Right renal cortex interstitium (tissue), 3 donors: ENCODE measurements at regions not wholly inside any gene's neighbourhood (a gene's known extent, or its start where the extent isn't known, plus 50 kb on each side); places are given as distances from the start of the nearest gene placed in this dataset.
"Not testable (repeated sequence)": the region's sequence is repeated elsewhere in the genome, so short reads cannot be mapped to it uniquely, and the experiment has no call there.

Experiments used
- DNase-seq, 3 donors: peaks; one replicate each; pipeline ENCODE4 v3.0.0-alpha.2; 2013; ENCODE audit warnings: low read depth in 3 of 3, low spot score in 2 of 3

GRCh38 chr3:152658977-152659720, 175.8 kb upstream of the P2RY1 start:
- DNase-seq, result no peak

- DNase-seq, result no peak
Observed at GRCh38 chr3:152662157-152662556, 172.8 kb upstream of the P2RY1 start.

DNA sequence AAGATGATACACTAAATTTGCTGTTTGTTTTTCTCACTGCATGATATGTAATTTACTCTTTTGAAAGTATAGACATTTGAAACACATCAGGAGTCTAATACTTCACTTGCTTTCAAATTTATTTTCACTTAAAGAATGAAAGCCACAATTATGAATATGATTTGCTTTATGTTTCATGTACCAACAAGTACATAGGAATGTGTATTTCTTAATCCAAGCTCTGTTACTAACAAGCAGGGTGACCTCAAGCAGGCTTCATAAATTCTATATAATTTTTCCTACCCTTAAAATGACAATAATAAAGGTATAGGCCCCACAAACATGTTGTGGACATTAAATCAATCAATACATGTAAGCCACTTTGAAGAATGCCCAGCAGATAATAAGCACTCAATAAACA, 170.2 kb upstream of the P2RY1 start:
- no peak for DNase-seq

DNA sequence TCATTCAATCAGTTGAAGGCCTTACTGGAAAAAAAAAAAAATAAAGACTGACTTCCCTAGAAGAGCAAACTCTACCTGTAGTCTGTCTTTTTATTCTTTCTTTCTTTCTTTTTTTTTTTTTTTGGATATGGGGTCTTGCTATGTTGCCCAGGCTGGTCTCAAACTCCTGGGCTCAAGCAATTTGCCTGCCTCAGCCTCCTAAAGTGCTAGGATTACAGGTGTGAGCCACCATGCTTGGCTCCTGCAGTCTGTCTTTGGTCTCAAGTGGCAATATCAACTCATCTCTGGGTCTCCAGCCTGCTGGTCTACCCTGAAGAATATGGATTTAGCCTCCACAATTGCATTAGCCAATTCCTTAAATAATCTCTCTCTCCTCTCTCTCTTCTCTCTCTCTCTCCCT, 167.7 kb upstream of the P2RY1 start:
- no peak for DNase-seq

DNA sequence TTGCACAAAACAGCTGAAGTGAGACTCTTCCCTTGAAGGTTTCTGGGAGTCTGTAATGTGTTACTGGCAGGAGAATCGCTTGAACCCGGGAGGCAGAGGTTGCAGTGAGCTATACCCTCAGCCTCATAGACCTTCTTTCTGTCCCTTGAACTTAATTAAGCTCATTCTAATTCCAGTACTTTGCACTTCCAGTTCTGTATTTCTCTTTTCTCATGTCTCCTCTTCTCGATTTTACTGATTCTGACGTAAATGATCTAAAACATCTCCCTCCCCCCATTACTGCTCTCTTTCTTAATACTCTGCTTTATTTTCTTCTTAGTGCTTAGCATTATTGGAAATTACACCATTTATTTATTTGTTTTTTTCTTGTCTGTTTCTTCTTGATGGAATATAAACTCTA, 165.4 kb upstream of the P2RY1 start:
- DNase-seq, result no peak

GRCh38 chr3:152671446-152672319, 163.2 kb upstream of the P2RY1 start:
- no peak for DNase-seq

DNA sequence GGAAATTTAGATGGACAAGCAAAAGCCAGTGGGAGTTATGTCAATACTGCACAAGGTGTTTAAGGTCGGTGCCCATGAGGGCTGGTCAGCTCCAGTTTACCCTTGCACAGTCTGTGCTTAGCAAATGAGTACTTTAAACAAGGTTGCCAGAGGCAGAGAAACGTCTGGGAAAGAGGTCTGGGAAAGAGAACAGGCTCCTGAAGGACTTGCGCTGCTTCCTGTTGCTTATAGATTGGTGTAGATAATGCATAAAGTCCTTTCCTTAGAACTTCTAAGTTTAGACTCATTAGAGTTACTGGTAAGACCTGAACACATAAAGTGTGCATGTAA, 162.6 kb upstream of the P2RY1 start:
- DNase-seq, result no peak

DNA sequence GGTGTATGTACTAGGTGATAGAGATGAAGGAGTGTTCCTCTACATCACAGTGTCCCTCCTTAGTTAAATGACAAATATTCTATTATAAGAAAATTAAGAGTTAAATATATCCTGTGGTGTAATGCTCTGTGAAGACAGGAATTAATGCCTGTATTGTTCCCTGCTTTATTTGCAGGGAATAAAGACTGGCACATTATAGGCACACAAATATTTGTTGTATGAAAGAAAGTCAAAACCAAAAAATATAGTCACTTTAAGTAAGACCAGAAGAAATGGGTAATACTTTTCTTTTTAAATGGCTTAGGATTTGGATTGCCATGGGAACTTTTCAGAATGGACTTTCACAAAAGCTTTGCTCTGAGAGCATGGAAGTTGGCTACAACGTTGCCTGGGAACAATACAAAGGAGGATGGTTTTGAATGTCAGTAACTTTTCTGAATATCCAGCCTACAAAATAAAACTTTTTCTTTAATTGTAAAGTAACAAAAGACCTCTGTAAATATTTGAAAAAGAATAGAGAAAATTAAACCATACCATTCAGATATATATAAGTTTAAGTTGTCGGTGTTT, 158.0 kb upstream of the P2RY1 start:
- DNase-seq, result no peak

DNA sequence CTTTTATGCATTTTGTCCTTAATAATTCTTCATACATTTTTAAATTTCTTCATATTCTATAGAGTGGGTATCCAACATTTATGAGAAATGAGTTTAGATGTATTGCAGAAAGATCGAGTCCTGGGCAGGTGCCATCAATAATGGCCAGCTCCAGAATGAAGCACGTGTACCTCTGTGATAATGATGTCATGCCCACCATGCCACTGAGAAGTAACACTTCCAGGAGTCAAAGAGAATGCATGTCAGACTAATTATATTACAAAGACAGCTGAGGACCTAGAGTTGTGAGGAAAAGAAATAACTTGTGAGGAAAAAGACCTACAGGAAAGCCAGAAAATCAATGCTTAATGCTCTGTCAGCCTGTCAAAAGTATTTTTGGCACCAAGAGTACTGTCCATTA, 157.4 kb upstream of the P2RY1 start:
- no peak for DNase-seq

GRCh38 chr3:152682477-152682876, 152.5 kb upstream of the P2RY1 start:
- no peak for DNase-seq

DNA sequence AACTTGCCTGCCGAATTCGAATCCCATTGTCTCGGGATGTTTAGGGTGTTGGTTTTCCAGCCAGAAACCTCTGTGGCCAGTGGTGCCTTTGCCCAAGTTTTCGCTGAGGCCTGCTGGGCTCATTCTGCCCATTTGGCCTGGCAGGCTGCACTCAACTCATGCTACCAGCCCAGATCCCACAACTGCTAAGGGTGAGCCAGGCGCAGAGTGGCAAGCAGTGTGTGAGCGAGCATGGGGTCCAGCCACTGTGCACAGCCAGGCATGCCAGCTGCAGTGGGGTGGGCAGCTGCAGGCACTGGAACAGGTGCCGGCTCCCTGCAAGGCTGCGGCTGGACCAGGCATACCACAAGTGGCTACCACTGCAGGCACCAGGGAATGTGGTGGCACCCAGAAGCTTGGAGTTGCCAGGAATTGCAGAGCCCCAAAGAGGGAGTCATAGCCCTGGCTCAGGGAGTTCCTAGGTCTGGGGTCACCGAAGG, 151.4 kb upstream of the P2RY1 start:
- no peak for DNase-seq

- no peak for DNase-seq
Observed at GRCh38 chr3:152684279-152684678, 150.7 kb upstream of the P2RY1 start.

- DNase-seq, result no peak
Observed at GRCh38 chr3:152688313-152688712, 146.6 kb upstream of the P2RY1 start.

GRCh38 chr3:152692326-152692725, 142.6 kb upstream of the P2RY1 start:
- DNase-seq, result not testable (repeated sequence)

DNA sequence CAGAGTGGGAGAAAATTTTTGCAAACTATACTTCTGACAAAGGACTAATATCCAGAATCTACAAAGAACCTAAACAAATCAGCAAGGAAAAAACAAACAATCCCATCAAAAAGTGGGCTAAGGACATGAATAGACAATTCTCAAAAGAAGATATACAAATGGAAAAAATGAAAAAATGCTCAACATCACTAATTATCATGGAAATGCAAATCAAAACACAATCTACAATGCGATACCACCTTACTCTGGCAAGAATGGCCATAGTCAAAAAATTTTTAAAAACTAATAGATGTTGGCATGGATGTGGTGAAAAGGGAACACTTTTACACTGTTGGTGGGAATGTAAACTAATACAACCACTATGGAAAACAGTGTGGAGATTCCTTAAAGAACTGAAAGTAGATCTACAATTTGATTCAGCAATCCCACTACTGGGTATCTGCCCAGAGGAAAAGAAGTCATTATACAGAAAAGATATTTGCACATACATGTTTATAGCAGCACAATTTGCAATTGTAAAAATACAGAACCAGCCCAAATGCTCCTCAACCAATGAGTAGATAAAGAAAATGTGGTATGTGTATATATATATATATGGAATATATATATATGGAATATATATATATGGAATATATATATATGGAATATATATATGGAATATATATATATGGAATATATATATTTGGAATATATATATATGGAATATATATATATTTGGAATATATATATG, 141.2 kb upstream of the P2RY1 start:
- not testable (repeated sequence) for DNase-seq

DNA sequence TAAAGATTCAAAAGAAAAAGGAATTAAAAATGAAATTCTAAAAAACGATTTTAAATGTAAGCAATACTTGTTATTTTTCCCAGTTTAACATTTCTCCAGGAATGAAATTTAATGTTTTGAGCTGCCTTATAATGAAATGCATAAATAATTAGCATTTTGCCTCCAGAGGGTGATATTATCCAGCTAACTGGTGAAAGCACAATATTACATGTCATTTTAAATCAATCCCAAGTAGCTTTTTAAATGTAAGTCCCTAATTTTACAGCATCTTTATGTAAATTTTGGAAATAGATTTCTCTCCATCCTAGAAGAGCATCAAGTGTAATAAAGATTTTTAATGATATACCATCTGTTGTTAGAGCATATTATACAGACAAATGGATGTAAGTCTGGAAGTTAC, 139.1 kb upstream of the P2RY1 start:
- no peak for DNase-seq

DNA sequence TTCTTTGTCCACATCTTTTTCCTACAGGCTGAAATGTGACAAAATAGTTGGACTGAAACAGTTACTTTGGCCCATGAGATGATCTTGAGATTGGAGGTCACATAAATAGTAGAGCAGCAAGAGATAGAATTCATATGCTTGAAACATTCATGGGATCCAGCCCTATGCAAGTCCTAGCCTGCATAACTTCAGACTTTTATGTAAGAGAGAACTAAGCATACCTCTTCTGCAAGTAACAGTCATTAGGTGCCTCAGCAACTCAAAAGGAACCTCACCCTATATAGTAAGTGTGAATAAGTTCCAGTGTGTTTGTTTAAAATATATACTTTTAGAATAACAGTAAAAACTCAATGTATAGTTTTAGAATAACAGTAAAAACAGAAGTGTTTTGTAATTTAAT, 138.0 kb upstream of the P2RY1 start:
- no peak for DNase-seq

DNA sequence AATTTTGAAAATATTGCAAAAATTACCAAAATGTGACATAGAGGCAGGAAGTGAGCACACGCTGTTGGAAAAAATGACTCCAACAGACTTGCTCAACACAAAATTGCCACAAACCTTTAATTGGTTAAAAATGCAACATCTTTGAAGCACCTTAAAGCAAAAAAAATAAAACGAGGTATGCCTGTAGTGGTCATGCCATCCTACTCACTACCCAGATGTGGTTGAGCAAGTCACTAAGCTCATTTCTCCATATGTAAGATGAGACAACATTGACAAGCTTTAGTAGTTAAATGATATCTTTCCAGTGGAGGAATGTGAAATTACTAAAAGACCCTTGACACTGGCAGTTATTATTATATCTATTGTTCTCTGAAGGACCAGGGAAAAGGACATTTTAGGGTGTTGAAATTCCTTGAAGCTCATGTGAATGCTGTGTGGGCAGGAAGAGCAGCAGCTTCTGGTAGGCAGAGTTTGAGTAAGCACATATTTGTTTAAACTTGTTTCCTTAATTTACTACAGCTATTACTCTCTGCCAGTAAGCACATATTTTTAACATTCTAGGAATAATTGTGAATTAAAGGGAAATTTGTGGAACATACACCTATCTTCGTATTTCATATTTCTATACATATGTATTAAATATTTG, 131.6 kb upstream of the P2RY1 start:
- DNase-seq, result no peak

GRCh38 chr3:152706991-152707713, 127.8 kb upstream of the P2RY1 start:
- no peak for DNase-seq

DNA sequence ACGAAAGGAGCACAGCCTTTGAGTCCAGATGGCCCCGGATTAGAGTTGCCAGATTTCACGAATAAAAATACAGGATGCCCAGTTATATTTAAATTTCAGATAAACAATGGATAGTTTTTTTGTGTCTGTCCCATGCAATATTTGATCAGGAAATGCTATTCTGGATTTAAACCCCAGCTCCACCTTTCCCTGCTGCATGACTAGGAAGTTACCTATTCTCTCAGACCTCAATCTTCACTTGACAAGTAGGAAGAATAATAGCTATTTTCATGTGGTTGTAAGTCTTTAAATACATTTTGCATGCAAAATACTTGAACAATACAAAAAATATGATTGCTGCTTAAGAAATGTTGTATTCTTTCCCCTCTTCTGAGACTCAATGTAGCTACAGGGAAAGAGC, 125.3 kb upstream of the P2RY1 start:
- DNase-seq, result no peak
